Cardiac muscle cell (in vitro differentiated cells and primary cell): ENCODE measurements at regions not wholly inside any gene's neighbourhood (a gene's known extent, or its start where the extent isn't known, plus 50 kb on each side); places are given as distances from the start of the nearest gene placed in this dataset.

ENCODE experiments used
- DNase-seq, 2 donors: peaks; one replicate each; pipeline versions ENCODE4 v3.0.0 to v3.0.0-alpha.2; 2010 to 2017; ENCODE audit warnings: low read depth in 1 of 2, low spot score in 1 of 2
- H3K27ac ChIP-seq: fragments of 200-600 bp; sonication (generic); 2 replicates; pipeline ENCODE4 v1.5.1; 2016
- H3K27me3 ChIP-seq: fragments of 200-600 bp; sonication (generic); 2 replicates; pipeline ENCODE4 v1.6.0; 2016; ENCODE audit warnings: control low read depth
- H3K36me3 ChIP-seq: fragments of 200-600 bp; sonication (generic); 2 replicates; pipeline ENCODE4 v1.5.1; 2016; ENCODE audit warnings: control low read depth
- H3K4me1 ChIP-seq: fragments of 200-600 bp; sonication (generic); 2 replicates; pipeline ENCODE4 v1.8.1; 2017; ENCODE audit warnings: low read depth, mild to moderate bottlenecking, mixed run types
- H3K4me3 ChIP-seq: fragments of 200-600 bp; sonication (generic); 2 replicates; pipeline ENCODE4 v1.5.1; 2016; ENCODE audit warnings: mild to moderate bottlenecking
- H3K9me3 ChIP-seq: fragments of 200-600 bp; sonication (generic); 2 replicates; pipeline ENCODE4 v1.5.1; 2017; ENCODE audit warnings: low read depth, mild to moderate bottlenecking, control low read depth
- TF ChIP-seq, protein P1 (sequence below): IDR thresholded peaks from 2 replicates; pipeline ENCODE4 v1.5.1; 2012; ENCODE audit warnings: low read depth, mild to moderate bottlenecking, low read length

DNA sequence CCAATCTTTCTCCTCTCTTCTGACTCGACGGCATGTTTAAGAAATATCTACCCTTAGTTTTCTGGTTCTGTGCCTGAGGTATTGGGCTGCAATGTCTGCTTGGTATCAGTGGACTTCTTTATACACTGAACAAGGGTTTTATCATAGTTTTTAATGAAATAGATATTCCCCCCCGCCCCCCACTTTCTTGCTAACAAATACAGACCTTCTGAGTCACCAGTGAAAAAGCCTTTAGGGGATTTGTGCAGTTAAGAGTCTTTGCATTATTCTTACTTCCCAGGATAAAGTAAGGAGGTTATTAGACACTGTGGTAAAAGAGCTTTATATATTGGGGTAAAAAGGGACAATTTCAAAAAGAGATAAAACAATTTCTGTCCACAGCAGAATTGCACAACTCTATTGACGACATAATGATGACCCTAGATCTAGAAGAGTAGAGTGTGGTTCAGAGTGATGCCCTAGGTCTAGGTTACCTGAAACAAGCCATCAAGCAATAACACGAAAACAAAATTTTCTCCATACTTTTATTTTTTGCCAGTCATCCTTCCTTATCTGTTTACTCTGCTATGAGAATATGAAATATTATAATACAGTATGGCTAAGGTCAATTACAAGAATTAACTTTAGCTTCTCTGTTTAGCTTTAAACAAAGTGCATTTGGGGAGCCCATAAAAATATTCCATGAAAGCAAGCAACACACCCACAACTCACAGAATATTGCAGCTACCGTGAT lies 110.7 kb downstream of the PLK2 start:
- TF ChIP-seq, protein P1, sequence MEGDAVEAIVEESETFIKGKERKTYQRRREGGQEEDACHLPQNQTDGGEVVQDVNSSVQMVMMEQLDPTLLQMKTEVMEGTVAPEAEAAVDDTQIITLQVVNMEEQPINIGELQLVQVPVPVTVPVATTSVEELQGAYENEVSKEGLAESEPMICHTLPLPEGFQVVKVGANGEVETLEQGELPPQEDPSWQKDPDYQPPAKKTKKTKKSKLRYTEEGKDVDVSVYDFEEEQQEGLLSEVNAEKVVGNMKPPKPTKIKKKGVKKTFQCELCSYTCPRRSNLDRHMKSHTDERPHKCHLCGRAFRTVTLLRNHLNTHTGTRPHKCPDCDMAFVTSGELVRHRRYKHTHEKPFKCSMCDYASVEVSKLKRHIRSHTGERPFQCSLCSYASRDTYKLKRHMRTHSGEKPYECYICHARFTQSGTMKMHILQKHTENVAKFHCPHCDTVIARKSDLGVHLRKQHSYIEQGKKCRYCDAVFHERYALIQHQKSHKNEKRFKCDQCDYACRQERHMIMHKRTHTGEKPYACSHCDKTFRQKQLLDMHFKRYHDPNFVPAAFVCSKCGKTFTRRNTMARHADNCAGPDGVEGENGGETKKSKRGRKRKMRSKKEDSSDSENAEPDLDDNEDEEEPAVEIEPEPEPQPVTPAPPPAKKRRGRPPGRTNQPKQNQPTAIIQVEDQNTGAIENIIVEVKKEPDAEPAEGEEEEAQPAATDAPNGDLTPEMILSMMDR: no peak
- H3K4me1 ChIP-seq: no peaks in the 10 kb centered on the region
- no peaks in the 10 kb centered on the region for H3K9me3 ChIP-seq
- no peaks in the 10 kb centered on the region for H3K27me3 ChIP-seq
- H3K4me3 ChIP-seq: no peak overlapping the region
- no peaks in the 10 kb centered on the region for H3K36me3 ChIP-seq
- DNase-seq: no peak
- H3K27ac ChIP-seq: no peak overlapping the region

DNA sequence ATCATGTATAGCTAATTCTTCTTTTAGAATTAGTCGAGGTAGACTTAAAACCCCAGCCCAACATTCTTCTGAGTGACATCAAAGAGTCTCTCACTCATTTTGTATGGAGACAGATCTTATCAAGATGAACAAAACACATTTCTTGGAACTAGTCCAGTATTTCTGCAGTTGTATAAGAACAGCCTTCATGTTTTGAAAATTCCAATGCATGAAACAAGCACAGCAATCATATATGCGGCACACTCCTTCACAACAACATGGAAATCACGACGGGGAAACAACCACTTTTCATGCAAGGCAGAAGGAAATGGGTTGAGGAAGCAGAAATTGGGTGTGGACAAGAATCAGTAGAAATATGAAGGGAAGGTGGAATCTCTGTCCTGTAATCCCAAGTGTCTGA lies 113.8 kb downstream of the PLK2 start:
- no peaks in the 10 kb centered on the region for H3K9me3 ChIP-seq
- H3K4me1 ChIP-seq: no peaks in the 10 kb centered on the region
- H3K27me3 ChIP-seq: no peaks in the 10 kb centered on the region
- TF ChIP-seq, protein P1: no peak
- H3K4me3 ChIP-seq: no peak overlapping the region
- DNase-seq: no peak
- no peak overlapping the region for H3K27ac ChIP-seq
- H3K36me3 ChIP-seq: no peaks in the 10 kb centered on the region

DNA sequence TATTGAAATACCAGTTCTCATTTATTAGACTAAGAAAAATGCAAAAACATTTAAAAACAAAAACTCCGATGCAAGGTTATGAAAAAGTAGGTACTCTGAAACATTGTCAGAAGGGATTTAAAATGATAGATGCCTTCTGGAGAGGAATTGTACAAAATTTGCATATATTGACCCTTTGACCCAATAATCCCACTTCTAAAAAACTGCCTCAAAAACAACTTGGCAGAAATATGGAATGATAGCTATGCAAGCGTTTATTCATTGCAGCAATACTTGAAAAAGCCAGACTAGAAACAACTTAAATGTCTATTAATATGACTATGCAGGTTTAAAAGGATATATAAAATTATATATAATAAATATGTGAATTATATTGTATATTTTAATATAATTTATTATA lies 118.4 kb downstream of the PLK2 start:
- Histone ChIP-seq H3K9me3 (no peaks in the 10 kb centered on the region), H3K36me3 (no peaks in the 10 kb centered on the region), H3K27ac (no peak overlapping the region), H3K4me1 (no peaks in the 10 kb centered on the region), H3K4me3 (no peak overlapping the region), H3K27me3 (no peaks in the 10 kb centered on the region)
- DNase-seq: no peak
- TF ChIP-seq, protein P1: no peak

DNA sequence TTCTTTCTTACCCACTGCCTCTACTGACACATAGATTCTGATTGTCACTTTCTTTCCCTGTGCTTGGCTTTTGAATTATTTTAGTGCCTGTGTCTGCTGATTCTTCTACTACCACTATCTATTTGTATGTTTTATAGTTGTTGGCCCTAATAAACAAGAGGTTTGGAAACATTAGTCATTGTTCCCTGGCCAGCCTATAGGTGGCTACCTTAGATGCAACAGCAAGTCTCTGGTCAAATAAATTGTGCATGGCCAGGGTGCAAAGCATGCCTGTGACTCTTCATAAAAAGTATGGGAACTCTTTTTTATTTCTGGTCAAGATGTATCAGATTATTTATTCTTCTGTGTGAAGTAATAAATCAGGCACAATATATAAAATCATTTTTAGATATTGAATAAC lies 124.4 kb downstream of the PLK2 start:
- no peak overlapping the region for H3K4me3 ChIP-seq
- no peak for DNase-seq
- H3K4me1 ChIP-seq: no peaks in the 10 kb centered on the region
- TF ChIP-seq, protein P1: no peak
- H3K36me3 ChIP-seq: no peaks in the 10 kb centered on the region
- H3K9me3 ChIP-seq: no peaks in the 10 kb centered on the region
- H3K27ac ChIP-seq: no peak overlapping the region
- no peaks in the 10 kb centered on the region for H3K27me3 ChIP-seq

DNA sequence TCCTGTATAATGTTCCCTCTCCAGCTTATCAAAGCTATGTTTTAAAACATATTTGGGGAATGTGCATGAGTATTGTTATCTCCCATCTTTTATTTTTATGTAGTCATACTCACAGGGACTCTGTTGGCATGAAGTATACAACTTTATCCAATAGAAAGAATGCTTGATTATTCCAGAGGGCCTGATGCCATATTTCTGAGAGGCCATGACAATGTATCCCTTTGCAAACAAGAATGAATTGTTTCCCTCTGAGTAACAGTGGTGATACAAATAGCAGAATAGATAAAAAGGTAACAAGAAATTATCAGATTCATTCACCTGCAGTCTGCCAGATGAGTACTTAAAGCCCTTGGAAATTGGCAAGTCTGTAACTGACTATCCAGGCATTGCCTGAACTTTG lies 125.9 kb downstream of the PLK2 start:
- H3K27me3 ChIP-seq: no peaks in the 10 kb centered on the region
- TF ChIP-seq, protein P1: no peak
- H3K27ac ChIP-seq: no peak overlapping the region
- H3K36me3 ChIP-seq: no peaks in the 10 kb centered on the region
- no peak overlapping the region for H3K4me3 ChIP-seq
- H3K4me1 ChIP-seq: no peaks in the 10 kb centered on the region
- no peak for DNase-seq
- H3K9me3 ChIP-seq: no peaks in the 10 kb centered on the region
